HEK293 (cell line): ENCODE measurements at regions not wholly inside any gene's neighbourhood (a gene's known extent, or its start where the extent isn't known, plus 50 kb on each side); places are given as distances from the start of the nearest gene placed in this dataset.

Experiments
- CTCF ChIA-PET: fragments of 350-600 bp; formaldehyde crosslinking; extraction: SDS; loops from one replicate; lab custom pipeline; 2021; ENCODE audit warnings: antibody characterized with exemption; lab: Yijun Ruan, JAX
- POLR2A ChIA-PET: fragments of 300-600 bp; formaldehyde crosslinking; extraction: SDS; loops from one replicate; lab custom pipeline; 2020; ENCODE audit warnings: antibody characterized with exemption, inconsistent platforms; lab: Yijun Ruan, JAX
- H3K27ac ChIP-seq: fragments of 200-500 bp; sonication (Bioruptor generic); 2 replicates; pipeline ENCODE4 v1.5.1; 2014; ENCODE audit warnings: low read depth, low read length, control low read depth, inconsistent platforms; ENCODE audit errors: extremely low read depth
- H3K36me3 ChIP-seq, 2 experiments: fragments of 200-500 bp in 1 of 2; sonication (Bioruptor generic) in 1 of 2; 1 replicate in 1 of 2; 2 replicates in 1 of 2; pipeline ENCODE4 v1.5.1; 2014 to 2017; ENCODE audit warnings: inconsistent platforms in 2 of 2, low read length in 2 of 2; ENCODE audit not compliant: control insufficient read depth in 2 of 2, insufficient read depth in 1 of 2
- H3K4me1 ChIP-seq: fragments of 200-500 bp; sonication (Bioruptor generic); 2 replicates; pipeline ENCODE4 v1.5.1; 2014; ENCODE audit warnings: mild to moderate bottlenecking, low read length, inconsistent platforms; ENCODE audit not compliant: control insufficient read depth, insufficient read depth
- H3K4me3 ChIP-seq: 2 replicates; pipeline ENCODE4 v1.5.1; 2011; ENCODE audit warnings: low read depth, mild to moderate bottlenecking, control low read depth, low read length, moderate library complexity
- H3K9me3 ChIP-seq: fragments of 200-500 bp; sonication (Bioruptor generic); 2 replicates; pipeline ENCODE4 v1.5.1; 2014; ENCODE audit warnings: low read depth, low read length, inconsistent platforms; ENCODE audit not compliant: control insufficient read depth, insufficient read depth
- KLF9 ChIP-seq: fragments of 450-650 bp; formaldehyde crosslinking; IDR thresholded peaks from 2 replicates; pipeline ENCODE4 v1.5.1; 2016; ENCODE audit warnings: missing biosample characterization, missing genetic modification characterization, low read depth
- ZFHX2 ChIP-seq: fragments of 450-650 bp; formaldehyde crosslinking; conservative IDR thresholded peaks from 2 replicates; pipeline ENCODE4 v1.5.1; 2016; ENCODE audit warnings: missing biosample characterization, missing genetic modification characterization
- ZFP69B ChIP-seq: fragments of 450-650 bp; formaldehyde crosslinking; IDR thresholded peaks from 2 replicates; pipeline ENCODE4 v1.5.1; 2016; ENCODE audit warnings: missing biosample characterization, missing genetic modification characterization
- ZIC2 ChIP-seq: fragments of 450-650 bp; formaldehyde crosslinking; IDR thresholded peaks from 2 replicates; pipeline ENCODE4 v1.5.1; 2016; ENCODE audit warnings: missing biosample characterization, missing genetic modification characterization
- ZNF174 ChIP-seq: fragments of 450-650 bp; formaldehyde crosslinking; IDR thresholded peaks from 2 replicates; pipeline ENCODE4 v1.5.0; 2017; ENCODE audit warnings: missing biosample characterization, mild to moderate bottlenecking, missing genetic modification characterization
- ZNF175 ChIP-seq: fragments of 450-650 bp; formaldehyde crosslinking; IDR thresholded peaks from 2 replicates; pipeline ENCODE4 v1.5.1; 2016; ENCODE audit warnings: missing biosample characterization, missing genetic modification characterization
- ZNF239 ChIP-seq: fragments of 450-650 bp; formaldehyde crosslinking; IDR thresholded peaks from 2 replicates; pipeline ENCODE4 v1.5.1; 2016; ENCODE audit warnings: missing biosample characterization, missing genetic modification characterization
- ZNF302 ChIP-seq: fragments of 450-650 bp; formaldehyde crosslinking; IDR thresholded peaks from 2 replicates; pipeline ENCODE4 v1.5.1; 2016; ENCODE audit warnings: missing biosample characterization, missing genetic modification characterization, low read depth
- ZNF366 ChIP-seq: fragments of 450-650 bp; formaldehyde crosslinking; conservative IDR thresholded peaks from 2 replicates; pipeline ENCODE4 v1.5.1; 2016; ENCODE audit warnings: missing biosample characterization, missing genetic modification characterization
- ZNF394 ChIP-seq: fragments of 450-650 bp; formaldehyde crosslinking; IDR thresholded peaks from 2 replicates; pipeline ENCODE4 v1.5.1; 2016; ENCODE audit warnings: missing biosample characterization, missing genetic modification characterization, mild to moderate bottlenecking, moderate library complexity, borderline replicate concordance
- ZNF473 ChIP-seq: fragments of 450-650 bp; formaldehyde crosslinking; IDR thresholded peaks from 2 replicates; pipeline ENCODE4 v1.5.1; 2017; ENCODE audit warnings: missing biosample characterization, missing genetic modification characterization
- ZNF501 ChIP-seq: fragments of 450-650 bp; formaldehyde crosslinking; IDR thresholded peaks from 2 replicates; pipeline ENCODE4 v1.5.1; 2016; ENCODE audit warnings: missing biosample characterization, missing genetic modification characterization
- ZNF514 ChIP-seq: fragments of 450-650 bp; formaldehyde crosslinking; IDR thresholded peaks from 2 replicates; pipeline ENCODE4 v1.5.1; 2016; ENCODE audit warnings: missing biosample characterization, missing genetic modification characterization
- ZNF530 ChIP-seq: fragments of 450-650 bp; formaldehyde crosslinking; IDR thresholded peaks from 2 replicates; pipeline ENCODE4 v1.5.1; 2016; ENCODE audit warnings: low read depth, missing biosample characterization, missing genetic modification characterization
- ZNF76 ChIP-seq: fragments of 450-650 bp; formaldehyde crosslinking; IDR thresholded peaks from 2 replicates; pipeline ENCODE4; 2016; ENCODE audit warnings: low read depth, missing biosample characterization, missing genetic modification characterization, borderline replicate concordance
- ZNF768 ChIP-seq: fragments of 450-650 bp; formaldehyde crosslinking; IDR thresholded peaks from 2 replicates; pipeline ENCODE4 v1.5.1; 2018; ENCODE audit warnings: missing biosample characterization, mild to moderate bottlenecking, missing genetic modification characterization
- ZNF791 ChIP-seq: fragments of 450-650 bp; formaldehyde crosslinking; IDR thresholded peaks from 2 replicates; pipeline ENCODE4 v1.5.1; 2016; ENCODE audit warnings: missing biosample characterization, missing genetic modification characterization
- ZNF843 ChIP-seq: fragments of 450-650 bp; formaldehyde crosslinking; IDR thresholded peaks from 2 replicates; pipeline ENCODE4 v1.5.1; 2016; ENCODE audit warnings: missing biosample characterization, missing genetic modification characterization
- TF ChIP-seq, protein P1 (sequence below): fragments of 450-650 bp; formaldehyde crosslinking; conservative IDR thresholded peaks from 2 replicates; pipeline ENCODE4 v1.5.1; 2016; ENCODE audit warnings: low read depth, missing biosample characterization, missing genetic modification characterization
- TF ChIP-seq, protein P2 (sequence below): fragments of 450-650 bp; formaldehyde crosslinking; IDR thresholded peaks from 2 replicates; pipeline ENCODE4 v1.5.1; 2016; ENCODE audit warnings: missing biosample characterization, missing genetic modification characterization
- TF ChIP-seq, protein P3 (sequence below): fragments of 450-650 bp; formaldehyde crosslinking; IDR thresholded peaks from 2 replicates; pipeline ENCODE4 v1.5.1; 2016; ENCODE audit warnings: missing biosample characterization, missing genetic modification characterization
- TF ChIP-seq, protein P4 (sequence below): fragments of 450-650 bp; formaldehyde crosslinking; IDR thresholded peaks from 2 replicates; pipeline ENCODE4 v1.5.1; 2017; ENCODE audit warnings: missing biosample characterization, missing genetic modification characterization
- TF ChIP-seq, protein P5 (sequence below): fragments of 450-650 bp; formaldehyde crosslinking; IDR thresholded peaks from 2 replicates; pipeline ENCODE4 v1.5.1; 2016; ENCODE audit warnings: missing biosample characterization, missing genetic modification characterization
- TF ChIP-seq, protein P6 (sequence below): fragments of 450-650 bp; formaldehyde crosslinking; IDR thresholded peaks from 2 replicates; pipeline ENCODE4 v1.5.1; 2016; ENCODE audit warnings: missing biosample characterization, missing genetic modification characterization, low read depth

DNA sequence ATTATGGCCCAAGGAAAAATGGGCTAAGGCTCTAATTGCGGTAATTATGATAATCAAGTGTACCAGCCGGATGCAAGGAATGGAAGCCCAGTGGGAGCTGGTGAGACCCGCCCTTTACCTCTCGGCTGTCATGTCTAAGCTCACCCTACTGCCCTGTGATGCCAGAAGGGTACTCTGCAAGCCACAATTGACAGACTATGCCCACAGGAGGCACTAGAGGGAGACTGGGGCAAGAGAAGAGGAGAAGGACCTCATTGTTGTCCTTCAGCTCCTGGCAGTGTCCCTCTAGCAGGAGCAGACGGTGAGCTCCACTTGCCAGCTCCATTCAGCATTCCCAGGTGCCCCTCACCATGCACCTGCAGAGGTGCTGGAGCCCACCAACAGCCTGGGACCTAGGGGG lies 141.8 kb downstream of the SMIM20 start (continued):
- TF ChIP-seq, protein P1, sequence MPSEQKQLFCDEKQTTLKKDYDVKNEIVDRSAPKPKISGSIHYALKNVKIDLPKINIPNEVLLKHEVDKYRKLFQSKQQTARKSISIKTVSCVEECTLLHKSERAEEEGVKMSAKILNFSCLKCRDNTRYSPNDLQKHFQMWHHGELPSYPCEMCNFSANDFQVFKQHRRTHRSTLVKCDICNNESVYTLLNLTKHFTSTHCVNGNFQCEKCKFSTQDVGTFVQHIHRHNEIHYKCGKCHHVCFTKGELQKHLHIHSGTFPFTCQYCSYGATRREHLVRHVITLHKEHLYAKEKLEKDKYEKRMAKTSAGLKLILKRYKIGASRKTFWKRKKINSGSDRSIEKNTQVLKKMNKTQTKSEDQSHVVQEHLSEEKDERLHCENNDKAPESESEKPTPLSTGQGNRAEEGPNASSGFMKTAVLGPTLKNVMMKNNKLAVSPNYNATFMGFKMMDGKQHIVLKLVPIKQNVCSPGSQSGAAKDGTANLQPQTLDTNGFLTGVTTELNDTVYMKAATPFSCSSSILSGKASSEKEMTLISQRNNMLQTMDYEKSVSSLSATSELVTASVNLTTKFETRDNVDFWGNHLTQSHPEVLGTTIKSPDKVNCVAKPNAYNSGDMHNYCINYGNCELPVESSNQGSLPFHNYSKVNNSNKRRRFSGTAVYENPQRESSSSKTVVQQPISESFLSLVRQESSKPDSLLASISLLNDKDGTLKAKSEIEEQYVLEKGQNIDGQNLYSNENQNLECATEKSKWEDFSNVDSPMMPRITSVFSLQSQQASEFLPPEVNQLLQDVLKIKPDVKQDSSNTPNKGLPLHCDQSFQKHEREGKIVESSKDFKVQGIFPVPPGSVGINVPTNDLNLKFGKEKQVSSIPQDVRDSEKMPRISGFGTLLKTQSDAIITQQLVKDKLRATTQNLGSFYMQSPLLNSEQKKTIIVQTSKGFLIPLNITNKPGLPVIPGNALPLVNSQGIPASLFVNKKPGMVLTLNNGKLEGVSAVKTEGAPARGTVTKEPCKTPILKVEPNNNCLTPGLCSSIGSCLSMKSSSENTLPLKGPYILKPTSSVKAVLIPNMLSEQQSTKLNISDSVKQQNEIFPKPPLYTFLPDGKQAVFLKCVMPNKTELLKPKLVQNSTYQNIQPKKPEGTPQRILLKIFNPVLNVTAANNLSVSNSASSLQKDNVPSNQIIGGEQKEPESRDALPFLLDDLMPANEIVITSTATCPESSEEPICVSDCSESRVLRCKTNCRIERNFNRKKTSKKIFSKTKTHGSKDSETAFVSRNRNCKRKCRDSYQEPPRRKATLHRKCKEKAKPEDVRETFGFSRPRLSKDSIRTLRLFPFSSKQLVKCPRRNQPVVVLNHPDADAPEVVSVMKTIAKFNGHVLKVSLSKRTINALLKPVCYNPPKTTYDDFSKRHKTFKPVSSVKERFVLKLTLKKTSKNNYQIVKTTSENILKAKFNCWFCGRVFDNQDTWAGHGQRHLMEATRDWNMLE (tag by site-specific recombination), result no peak
- TF ChIP-seq ZNF768 (tag by site-specific recombination) (no peak), ZNF843 (tag by site-specific recombination) (no peak), ZNF473 (no peak), ZNF530 (no peak), ZIC2 (tag by site-specific recombination) (no peak), ZNF501 (tag by site-specific recombination) (no peak), ZNF302 (no peak), ZNF366 (tag by site-specific recombination) (no peak), ZNF76 (tag by site-specific recombination) (no peak), ZNF239 (no peak), ZNF175 (tag by site-specific recombination) (no peak)
- TF ChIP-seq, protein P2, sequence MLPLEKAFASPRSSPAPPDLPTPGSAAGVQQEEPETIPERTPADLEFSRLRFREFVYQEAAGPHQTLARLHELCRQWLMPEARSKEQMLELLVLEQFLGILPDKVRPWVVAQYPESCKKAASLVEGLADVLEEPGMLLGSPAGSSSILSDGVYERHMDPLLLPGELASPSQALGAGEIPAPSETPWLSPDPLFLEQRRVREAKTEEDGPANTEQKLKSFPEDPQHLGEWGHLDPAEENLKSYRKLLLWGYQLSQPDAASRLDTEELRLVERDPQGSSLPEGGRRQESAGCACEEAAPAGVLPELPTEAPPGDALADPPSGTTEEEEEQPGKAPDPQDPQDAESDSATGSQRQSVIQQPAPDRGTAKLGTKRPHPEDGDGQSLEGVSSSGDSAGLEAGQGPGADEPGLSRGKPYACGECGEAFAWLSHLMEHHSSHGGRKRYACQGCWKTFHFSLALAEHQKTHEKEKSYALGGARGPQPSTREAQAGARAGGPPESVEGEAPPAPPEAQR (tag by site-specific recombination), result no peak

DNA sequence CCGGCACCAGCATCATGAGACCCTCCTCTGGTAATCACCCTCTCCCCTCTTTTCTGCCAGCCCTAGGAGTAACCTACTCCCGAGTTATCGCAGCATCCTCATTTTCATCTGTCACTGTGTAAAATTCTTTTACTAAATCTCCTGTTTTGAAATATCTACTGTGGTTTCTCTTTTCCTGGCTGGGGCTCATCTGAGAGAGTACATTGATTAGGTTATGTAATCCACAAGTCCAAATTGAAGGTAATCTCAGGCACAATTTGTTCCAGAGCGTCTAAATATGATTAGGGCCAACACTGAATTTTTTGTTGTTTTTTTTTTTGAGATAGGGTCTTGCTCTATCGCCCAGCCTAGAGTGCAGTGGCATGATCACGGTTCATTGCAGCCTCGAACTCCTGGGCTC lies 142.4 kb downstream of the SMIM20 start:
- Histone ChIP-seq H3K4me1 (no peaks in the 10 kb centered on the region), H3K27ac (no peak overlapping the region), H3K4me3 (no peak overlapping the region), H3K9me3 (no peaks in the 10 kb centered on the region), H3K36me3 (no peaks in the 10 kb centered on the region)
- ChIA-PET CTCF (interaction anchor here (3.0 kb wide), 1 partner anchor 68 kb away, joined by 15 read pairs; no protein-coding TSS in a partner anchor), POLR2A (no interaction called here)
- no peak for TF ChIP-seq KLF9 (tag by site-specific recombination)
- no peak for TF ChIP-seq ZNF791 (tag by site-specific recombination)
- no peak for TF ChIP-seq ZFP69B (tag by site-specific recombination)
- no peak for TF ChIP-seq ZNF394
- no peak for TF ChIP-seq ZFHX2 (tag by site-specific recombination)
- no peak for TF ChIP-seq ZNF174 (tag by site-specific recombination)
- TF ChIP-seq, protein P3, sequence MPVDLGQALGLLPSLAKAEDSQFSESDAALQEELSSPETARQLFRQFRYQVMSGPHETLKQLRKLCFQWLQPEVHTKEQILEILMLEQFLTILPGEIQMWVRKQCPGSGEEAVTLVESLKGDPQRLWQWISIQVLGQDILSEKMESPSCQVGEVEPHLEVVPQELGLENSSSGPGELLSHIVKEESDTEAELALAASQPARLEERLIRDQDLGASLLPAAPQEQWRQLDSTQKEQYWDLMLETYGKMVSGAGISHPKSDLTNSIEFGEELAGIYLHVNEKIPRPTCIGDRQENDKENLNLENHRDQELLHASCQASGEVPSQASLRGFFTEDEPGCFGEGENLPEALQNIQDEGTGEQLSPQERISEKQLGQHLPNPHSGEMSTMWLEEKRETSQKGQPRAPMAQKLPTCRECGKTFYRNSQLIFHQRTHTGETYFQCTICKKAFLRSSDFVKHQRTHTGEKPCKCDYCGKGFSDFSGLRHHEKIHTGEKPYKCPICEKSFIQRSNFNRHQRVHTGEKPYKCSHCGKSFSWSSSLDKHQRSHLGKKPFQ (tag by site-specific recombination), result no peak
- TF ChIP-seq, protein P4, sequence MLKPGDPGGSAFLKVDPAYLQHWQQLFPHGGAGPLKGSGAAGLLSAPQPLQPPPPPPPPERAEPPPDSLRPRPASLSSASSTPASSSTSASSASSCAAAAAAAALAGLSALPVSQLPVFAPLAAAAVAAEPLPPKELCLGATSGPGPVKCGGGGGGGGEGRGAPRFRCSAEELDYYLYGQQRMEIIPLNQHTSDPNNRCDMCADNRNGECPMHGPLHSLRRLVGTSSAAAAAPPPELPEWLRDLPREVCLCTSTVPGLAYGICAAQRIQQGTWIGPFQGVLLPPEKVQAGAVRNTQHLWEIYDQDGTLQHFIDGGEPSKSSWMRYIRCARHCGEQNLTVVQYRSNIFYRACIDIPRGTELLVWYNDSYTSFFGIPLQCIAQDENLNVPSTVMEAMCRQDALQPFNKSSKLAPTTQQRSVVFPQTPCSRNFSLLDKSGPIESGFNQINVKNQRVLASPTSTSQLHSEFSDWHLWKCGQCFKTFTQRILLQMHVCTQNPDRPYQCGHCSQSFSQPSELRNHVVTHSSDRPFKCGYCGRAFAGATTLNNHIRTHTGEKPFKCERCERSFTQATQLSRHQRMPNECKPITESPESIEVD (tag by site-specific recombination), result no peak
- TF ChIP-seq, protein P5, sequence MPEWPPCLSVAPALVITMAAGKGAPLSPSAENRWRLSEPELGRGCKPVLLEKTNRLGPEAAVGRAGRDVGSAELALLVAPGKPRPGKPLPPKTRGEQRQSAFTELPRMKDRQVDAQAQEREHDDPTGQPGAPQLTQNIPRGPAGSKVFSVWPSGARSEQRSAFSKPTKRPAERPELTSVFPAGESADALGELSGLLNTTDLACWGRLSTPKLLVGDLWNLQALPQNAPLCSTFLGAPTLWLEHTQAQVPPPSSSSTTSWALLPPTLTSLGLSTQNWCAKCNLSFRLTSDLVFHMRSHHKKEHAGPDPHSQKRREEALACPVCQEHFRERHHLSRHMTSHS (tag by site-specific recombination), result no peak
- TF ChIP-seq ZNF514 (tag by site-specific recombination), result no peak
- TF ChIP-seq, protein P6, sequence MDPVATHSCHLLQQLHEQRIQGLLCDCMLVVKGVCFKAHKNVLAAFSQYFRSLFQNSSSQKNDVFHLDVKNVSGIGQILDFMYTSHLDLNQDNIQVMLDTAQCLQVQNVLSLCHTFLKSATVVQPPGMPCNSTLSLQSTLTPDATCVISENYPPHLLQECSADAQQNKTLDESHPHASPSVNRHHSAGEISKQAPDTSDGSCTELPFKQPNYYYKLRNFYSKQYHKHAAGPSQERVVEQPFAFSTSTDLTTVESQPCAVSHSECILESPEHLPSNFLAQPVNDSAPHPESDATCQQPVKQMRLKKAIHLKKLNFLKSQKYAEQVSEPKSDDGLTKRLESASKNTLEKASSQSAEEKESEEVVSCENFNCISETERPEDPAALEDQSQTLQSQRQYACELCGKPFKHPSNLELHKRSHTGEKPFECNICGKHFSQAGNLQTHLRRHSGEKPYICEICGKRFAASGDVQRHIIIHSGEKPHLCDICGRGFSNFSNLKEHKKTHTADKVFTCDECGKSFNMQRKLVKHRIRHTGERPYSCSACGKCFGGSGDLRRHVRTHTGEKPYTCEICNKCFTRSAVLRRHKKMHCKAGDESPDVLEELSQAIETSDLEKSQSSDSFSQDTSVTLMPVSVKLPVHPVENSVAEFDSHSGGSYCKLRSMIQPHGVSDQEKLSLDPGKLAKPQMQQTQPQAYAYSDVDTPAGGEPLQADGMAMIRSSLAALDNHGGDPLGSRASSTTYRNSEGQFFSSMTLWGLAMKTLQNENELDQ, result no peak
